D341Med (cell line): ENCODE measurements at regions not wholly inside any gene's neighbourhood (a gene's known extent, or its start where the extent isn't known, plus 50 kb on each side); places are given as distances from the start of the nearest gene placed in this dataset.
"Not testable (repeated sequence)": the region's sequence is repeated elsewhere in the genome, so short reads cannot be mapped to it uniquely, and the experiment has no call there.

Experiments
- DNase-seq: peaks from one replicate; pipeline ENCODE4 v3.0.0; 2012; ENCODE audit warnings: low spot score

GRCh38 chr14:28119849-28120248, 646.7 kb upstream of the FOXG1 start:
- no peak for DNase-seq

GRCh38 chr14:28120391-28120790, 646.2 kb upstream of the FOXG1 start:
- no peak for DNase-seq

- DNase-seq = no peak
Observed at GRCh38 chr14:28121512-28122297, 644.9 kb upstream of the FOXG1 start.

DNA sequence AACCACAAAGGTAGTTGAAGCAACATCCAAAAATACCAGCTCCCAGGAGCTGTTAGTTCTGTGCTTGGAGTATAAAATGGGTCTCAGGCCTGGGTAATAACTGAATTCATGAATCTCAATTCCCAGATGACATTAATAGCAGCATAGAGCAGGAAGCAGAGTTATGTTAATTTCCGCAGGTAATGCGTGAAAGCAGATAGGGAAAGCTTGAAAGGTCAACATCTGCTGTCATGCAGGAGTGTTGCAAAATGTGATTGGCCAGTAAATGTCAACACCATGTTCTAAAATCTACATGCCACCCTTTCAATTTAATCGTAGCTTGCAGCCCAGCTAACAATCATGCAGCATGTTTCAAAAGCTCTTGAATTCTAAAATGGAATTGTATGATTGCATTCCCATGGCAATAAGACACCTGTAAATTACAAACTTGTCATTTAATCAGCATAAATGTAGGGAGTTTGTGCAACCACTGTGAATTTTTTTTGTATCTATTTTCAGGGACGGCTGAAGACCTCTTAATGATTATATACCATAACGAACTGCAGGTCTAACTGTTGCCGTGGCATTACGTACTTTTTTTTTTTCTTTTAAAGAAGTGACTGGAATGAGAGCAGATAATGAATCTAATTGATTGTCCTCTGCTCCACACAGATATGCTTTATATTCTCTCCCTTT, 635.8 kb upstream of the FOXG1 start:
- no peak for DNase-seq

- no peak for DNase-seq
Observed at GRCh38 chr14:28138341-28138740, 628.2 kb upstream of the FOXG1 start.

GRCh38 chr14:28141662-28142061, 624.9 kb upstream of the FOXG1 start:
- DNase-seq = no peak

- peak; percentile 37 for DNase-seq
Observed at GRCh38 chr14:28142400-28143015, 624.1 kb upstream of the FOXG1 start.

DNA sequence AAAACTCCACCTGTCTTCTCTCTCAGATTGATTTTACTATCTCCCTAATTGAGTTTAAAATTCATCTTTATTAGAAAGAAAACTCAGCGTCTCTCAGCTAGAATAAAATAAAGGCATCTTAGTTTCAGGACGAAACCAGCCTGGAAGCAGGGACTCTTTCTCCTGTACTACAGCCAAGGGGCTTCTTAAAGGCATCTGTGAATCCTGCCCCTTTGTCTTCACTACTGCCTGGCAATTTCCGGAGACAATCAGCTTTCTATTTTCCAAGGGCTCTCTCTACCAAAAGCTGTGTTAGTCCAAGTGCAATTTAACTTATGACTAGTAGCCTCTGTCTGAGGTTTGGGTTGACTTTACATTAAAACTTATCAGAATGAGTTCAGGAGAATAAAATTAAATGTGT, 623.3 kb upstream of the FOXG1 start:
- no peak for DNase-seq

DNA sequence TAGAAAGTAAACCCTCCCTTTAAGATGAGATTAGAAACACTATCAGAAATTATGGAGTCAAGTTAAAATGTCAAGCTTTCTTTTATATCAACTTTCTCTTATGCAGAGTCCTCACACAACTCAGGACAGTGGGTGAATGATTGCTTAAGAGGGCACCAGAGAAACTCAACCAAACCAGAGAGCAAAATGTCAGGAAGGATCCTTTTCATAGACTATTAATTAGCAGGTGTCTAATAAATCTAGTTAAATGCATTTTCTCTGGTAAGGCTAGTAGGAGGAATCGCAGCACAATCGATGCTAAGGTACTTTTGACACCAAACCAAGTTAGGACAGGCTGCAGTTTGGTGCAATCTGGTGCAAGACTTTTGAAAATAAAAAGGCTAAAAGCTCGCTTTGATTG, 614.7 kb upstream of the FOXG1 start:
- no peak for DNase-seq

GRCh38 chr14:28152453-28153044, 614.0 kb upstream of the FOXG1 start:
- no peak for DNase-seq

- DNase-seq = no peak
Observed at GRCh38 chr14:28157289-28157869, 609.2 kb upstream of the FOXG1 start.

DNA sequence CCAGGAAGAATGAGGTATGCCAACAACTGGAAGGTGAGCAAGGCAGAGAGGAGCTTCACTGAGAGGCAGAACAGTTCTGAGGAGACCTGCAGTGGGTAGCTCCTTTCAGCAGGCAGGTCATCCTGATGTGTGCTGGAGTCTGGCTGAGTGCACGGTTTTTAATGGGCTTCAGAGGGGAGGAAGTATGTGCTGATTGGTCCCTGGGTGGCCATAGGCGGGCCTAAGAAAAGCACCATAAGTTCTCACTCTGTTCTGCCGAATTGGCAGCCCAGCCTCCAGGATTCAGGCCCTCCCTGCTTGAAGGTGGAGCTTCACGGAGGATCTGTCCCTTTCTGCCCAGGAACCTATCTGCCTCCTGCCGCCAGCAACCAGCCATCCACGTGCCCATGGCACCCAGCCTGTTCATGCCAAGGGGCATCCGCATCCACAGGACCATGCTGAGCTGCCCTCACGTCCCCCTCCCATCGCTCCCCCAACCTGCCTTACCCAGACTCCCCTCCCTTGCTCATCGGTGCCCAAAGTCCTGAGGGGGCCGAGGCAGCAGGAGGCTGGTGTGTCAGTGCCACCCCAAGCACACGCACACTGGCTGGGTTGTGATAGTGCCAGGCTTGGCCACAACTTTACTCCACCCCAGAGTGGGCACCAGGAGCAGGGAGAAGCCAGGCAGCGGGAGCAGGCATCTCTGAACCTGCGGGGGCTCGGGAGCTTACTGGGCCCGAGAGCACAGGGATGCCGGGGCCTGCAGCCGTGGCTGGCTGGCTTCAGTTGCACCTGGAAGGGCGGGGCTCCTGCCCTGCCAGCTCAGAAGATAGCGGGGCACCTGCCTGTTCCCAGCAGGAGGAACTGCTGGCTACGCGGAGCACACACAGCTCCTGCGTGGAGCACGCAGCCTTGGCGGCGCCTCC, 608.4 kb upstream of the FOXG1 start:
- DNase-seq = no peak

GRCh38 chr14:28161040-28161439, 605.5 kb upstream of the FOXG1 start:
- DNase-seq = no peak

DNA sequence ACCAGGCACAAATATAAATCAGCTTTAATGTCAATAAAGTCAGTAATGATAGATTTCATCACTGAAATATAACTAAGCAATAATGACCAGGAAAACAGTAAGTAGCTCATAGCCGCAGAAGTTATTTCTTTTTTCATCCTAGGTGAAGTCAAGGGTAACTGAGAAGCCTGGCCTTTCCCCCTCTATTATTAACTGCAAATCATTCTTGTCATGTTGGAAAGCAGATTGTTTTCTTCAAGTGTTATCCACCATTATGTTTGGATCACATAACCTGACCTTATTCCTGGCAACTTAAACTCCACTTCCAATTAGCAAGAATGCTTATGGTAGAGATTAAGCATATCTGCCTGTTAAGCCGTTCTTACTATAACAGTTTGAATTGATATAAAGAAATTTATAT, 603.4 kb upstream of the FOXG1 start:
- no peak for DNase-seq

- peak; percentile 57 for DNase-seq
Observed at GRCh38 chr14:28163897-28164296, 602.7 kb upstream of the FOXG1 start.

GRCh38 chr14:28187902-28188830, 578.4 kb upstream of the FOXG1 start:
- not testable (repeated sequence) for DNase-seq

GRCh38 chr14:28196878-28197277, 569.7 kb upstream of the FOXG1 start:
- no peak for DNase-seq

DNA sequence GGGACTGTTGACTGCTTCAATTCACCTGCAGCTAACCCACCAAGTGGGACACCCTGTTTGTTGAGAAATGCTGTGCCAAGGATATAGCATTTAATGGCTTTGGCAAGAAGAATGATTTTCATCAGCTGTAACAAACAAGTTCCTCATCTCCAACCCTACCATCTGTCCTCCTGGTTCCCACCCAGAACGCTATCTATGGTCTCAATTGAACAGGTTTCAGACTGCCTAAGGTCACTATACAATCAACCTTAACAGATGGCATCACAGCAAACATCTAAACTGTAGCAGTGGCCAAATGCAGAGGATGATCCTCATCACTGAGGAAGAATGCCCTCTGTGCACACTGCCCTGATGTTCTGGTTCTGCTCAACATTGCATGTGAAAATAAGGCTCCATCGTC, 546.2 kb upstream of the FOXG1 start:
- DNase-seq = no peak

DNA sequence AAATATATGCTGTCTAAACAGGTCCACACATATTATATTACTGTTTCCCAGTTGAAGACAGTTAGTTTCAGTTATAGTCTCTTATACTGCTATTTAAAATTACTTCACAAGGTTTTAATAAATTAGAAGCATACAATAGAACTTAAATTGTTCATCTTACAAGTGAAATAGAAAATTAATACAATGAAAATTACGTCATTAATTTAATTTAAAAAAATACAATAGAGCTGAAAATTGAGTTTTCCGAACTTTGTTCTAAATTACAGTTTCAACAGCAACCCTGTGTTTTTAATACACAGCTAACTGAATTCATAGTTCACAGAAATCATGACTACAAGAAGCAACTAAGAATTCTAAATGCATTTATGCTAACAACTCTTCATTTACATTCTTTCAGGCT, 525.7 kb upstream of the FOXG1 start:
- no peak for DNase-seq

- peak; percentile 33 for DNase-seq
Observed at GRCh38 chr14:28242895-28243294, 523.7 kb upstream of the FOXG1 start.
